Loucy (cell line): ENCODE measurements at regions not wholly inside any gene's neighbourhood (a gene's known extent, or its start where the extent isn't known, plus 50 kb on each side); places are given as distances from the start of the nearest gene placed in this dataset.

Source experiments
- EZH2phosphoT487 ChIP-seq: fragments of 200-600 bp; IDR thresholded peaks from 2 replicates; pipeline ENCODE4 v1.6.1; 2018; ENCODE audit warnings: antibody characterized with exemption, mild to moderate bottlenecking, moderate library complexity, borderline replicate concordance
- TF ChIP-seq, protein P1 (sequence below): fragments of 200-600 bp; sonication (generic); conservative IDR thresholded peaks from 2 replicates; pipeline ENCODE4 v1.5.1; 2014; ENCODE audit warnings: mild to moderate bottlenecking, antibody characterized with exemption, low read length

DNA sequence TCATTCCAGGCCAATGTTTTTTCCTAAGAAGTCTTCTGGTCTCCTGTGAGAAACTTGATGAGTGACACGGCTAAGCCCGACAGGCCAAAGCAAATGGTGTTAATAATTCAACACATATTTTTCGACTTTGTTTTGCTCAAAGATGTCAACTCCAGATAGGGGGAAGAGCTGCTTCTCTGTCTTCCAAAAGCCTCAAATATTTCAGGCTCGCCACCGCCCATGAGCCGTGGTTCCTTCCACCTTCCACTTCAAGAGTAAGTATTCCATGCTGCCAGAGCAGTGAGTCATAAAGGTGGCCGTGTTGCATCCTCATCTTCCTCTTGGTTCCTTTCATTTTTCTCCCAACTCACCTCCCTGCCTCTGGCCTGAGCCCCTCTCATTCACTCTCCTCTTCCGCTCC, 272.6 kb downstream of the EFNB2 start:
- TF ChIP-seq, protein P1, sequence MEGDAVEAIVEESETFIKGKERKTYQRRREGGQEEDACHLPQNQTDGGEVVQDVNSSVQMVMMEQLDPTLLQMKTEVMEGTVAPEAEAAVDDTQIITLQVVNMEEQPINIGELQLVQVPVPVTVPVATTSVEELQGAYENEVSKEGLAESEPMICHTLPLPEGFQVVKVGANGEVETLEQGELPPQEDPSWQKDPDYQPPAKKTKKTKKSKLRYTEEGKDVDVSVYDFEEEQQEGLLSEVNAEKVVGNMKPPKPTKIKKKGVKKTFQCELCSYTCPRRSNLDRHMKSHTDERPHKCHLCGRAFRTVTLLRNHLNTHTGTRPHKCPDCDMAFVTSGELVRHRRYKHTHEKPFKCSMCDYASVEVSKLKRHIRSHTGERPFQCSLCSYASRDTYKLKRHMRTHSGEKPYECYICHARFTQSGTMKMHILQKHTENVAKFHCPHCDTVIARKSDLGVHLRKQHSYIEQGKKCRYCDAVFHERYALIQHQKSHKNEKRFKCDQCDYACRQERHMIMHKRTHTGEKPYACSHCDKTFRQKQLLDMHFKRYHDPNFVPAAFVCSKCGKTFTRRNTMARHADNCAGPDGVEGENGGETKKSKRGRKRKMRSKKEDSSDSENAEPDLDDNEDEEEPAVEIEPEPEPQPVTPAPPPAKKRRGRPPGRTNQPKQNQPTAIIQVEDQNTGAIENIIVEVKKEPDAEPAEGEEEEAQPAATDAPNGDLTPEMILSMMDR = no peak
- no peak for TF ChIP-seq EZH2phosphoT487
